ENCODE measurements at regions not wholly inside any gene's neighbourhood (a gene's known extent, or its start where the extent isn't known, plus 50 kb on each side); places are given as distances from the start of the nearest gene placed in this dataset.

- no peak for DNase-seq (ENCODE audit: low spot score)
- peak; percentile 20 for TF ChIP-seq CTCF (IDR thresholded peaks at IDR 0.05; ENCODE audit: extremely low read depth, insufficient read depth, missing control alignments)
Observed at GRCh38 chr22:22348127-22348814, 103.7 kb downstream of the VPREB1 start.

GRCh38 chr22:22348815-22349454, 104.3 kb downstream of the VPREB1 start:
- no peak for DNase-seq (ENCODE audit: low spot score)
- TF ChIP-seq CTCF (IDR thresholded peaks at IDR 0.05; ENCODE audit: extremely low read depth, insufficient read depth, missing control alignments), result no peak
- in situ Hi-C loops (cut with MboI; ENCODE audit: low pct_unique_long_range_greater_than_20kb, low sequenced_read_pairs, unreplicated experiment), result loop anchor here (5.0 kb wide), 1 partner anchor 48 kb away; no protein-coding TSS in a partner anchor

More at GRCh38 chr22:22348127-22348814, 103.7 kb downstream of the VPREB1 start:
- in situ Hi-C loops (cut with MboI; ENCODE audit: low pct_unique_long_range_greater_than_20kb, low sequenced_read_pairs, unreplicated experiment), result loop anchor here (5.0 kb wide), 1 partner anchor 49 kb away; no protein-coding TSS in a partner anchor

GRCh38 chr22:22349455-22349836, 104.9 kb downstream of the VPREB1 start:
- in situ Hi-C loops (cut with MboI; ENCODE audit: low pct_unique_long_range_greater_than_20kb, low sequenced_read_pairs, unreplicated experiment), result loop anchor here (5.0 kb wide), 1 partner anchor 48 kb away; no protein-coding TSS in a partner anchor
- no peak for TF ChIP-seq CTCF (IDR thresholded peaks at IDR 0.05; ENCODE audit: extremely low read depth, insufficient read depth, missing control alignments)
- DNase-seq (ENCODE audit: low spot score), result no peak

- DNase-seq (ENCODE audit: low spot score), result no peak
- in situ Hi-C loops (cut with MboI; ENCODE audit: low pct_unique_long_range_greater_than_20kb, low sequenced_read_pairs, unreplicated experiment), result loop anchor here (25.0 kb wide), 1 partner anchor 786 kb away; the partner anchor contains the start of genes RAB36 and RSPH14
- no peak for TF ChIP-seq CTCF (IDR thresholded peaks at IDR 0.05; ENCODE audit: extremely low read depth, insufficient read depth, missing control alignments)
Observed at GRCh38 chr22:22351366-22351765, 106.8 kb downstream of the VPREB1 start.

GRCh38 chr22:22352371-22352999, 107.9 kb downstream of the VPREB1 start:
- in situ Hi-C loops (cut with MboI; ENCODE audit: low pct_unique_long_range_greater_than_20kb, low sequenced_read_pairs, unreplicated experiment), result loop anchor here (25.0 kb wide), 1 partner anchor 785 kb away; the partner anchor contains the start of genes RAB36 and RSPH14
- no peak for DNase-seq (ENCODE audit: low spot score)
- no peak for TF ChIP-seq CTCF (IDR thresholded peaks at IDR 0.05; ENCODE audit: extremely low read depth, insufficient read depth, missing control alignments)

- no peak for TF ChIP-seq CTCF (IDR thresholded peaks at IDR 0.05; ENCODE audit: extremely low read depth, insufficient read depth, missing control alignments)
- DNase-seq (ENCODE audit: low spot score), result no peak
- in situ Hi-C loops (cut with MboI; ENCODE audit: low pct_unique_long_range_greater_than_20kb, low sequenced_read_pairs, unreplicated experiment), result loop anchor here (25.0 kb wide), 1 partner anchor 782 kb away; the partner anchor contains the start of genes RAB36 and RSPH14
Observed at GRCh38 chr22:22355096-22355834, 110.7 kb downstream of the VPREB1 start.
